Inflammatory macrophage treated with lipopolysaccharide for 1 hour (primary cell): ENCODE measurements at regions not wholly inside any gene's neighbourhood (a gene's known extent, or its start where the extent isn't known, plus 50 kb on each side); places are given as distances from the start of the nearest gene placed in this dataset.
"Not testable (repeated sequence)": the region's sequence is repeated elsewhere in the genome, so short reads cannot be mapped to it uniquely, and the experiment has no call there.

Source experiments
- DNase-seq, 2 donors: peaks; one replicate each; pipeline ENCODE4 v3.0.0-alpha.2; 2020 to 2022

GRCh38 chr2:208608122-208608835 is 201.7 kb downstream of the PTH2R start:
- no peak for DNase-seq

GRCh38 chr2:208609166-208609804 is 202.7 kb downstream of the PTH2R start:
- DNase-seq: no peak

- not testable (repeated sequence) for DNase-seq
Measured at GRCh38 chr2:208615675-208616074, 209.1 kb downstream of the PTH2R start.

DNA sequence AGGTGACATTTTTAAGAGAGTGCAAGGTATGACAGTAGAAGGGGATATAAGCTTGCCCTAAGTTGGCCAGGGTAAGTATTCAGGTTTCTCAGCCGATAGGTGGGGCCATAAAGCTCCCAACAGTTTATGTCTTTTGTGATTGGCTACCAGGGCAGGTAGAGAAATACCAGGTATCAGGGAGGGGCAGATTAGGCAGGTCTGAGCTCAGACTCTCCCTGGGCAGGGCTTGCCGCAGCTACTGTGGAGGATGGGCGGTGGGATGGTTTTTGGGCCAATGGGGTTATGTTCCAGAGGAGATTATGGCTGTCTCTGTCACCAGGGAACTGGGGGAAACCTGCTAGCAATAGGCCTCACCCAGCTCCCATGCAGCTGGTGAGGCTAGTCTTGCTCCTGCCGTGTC is 211.6 kb downstream of the PTH2R start:
- DNase-seq: no peak

DNA sequence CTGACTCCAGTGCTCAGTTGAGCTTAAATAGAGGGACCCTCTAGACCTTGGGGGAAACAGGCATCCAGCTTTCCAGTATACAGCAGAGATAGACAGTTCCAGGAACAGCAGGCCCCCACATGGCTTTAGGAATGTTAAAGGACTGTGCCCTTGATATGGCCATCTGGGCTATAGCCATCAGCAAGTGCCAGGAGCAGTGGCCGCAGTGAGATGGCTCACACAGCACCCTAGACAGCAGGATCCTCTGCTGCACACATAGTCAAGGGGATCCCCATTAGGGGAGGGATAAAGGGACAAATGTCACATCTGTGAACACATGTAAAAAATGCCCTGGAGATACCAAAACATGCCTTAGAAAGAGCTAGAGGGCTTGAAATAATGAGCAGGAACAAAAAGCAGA is 213.4 kb downstream of the PTH2R start:
- no peak for DNase-seq

DNA sequence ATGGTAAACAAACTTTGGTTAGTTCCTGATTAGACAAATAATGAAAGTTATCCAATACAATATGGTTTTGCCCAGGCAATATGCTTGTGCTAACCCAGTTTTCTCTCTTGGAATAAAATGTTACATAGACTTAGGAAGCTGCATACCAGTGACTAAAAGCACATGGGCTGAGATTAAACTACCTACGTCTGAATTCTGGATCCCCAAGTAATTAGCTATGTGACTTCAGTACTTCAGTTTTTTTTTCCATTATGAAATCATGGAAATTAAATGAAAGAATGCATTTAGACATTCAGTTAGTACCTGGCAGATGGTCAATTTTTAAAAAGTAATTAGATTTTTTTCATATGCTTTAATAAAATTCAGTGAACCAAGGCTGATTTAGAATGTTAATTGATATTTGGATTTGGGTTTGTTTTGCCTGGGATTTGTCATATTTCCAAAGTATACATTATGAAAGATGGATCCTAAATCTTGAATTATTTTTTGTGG is 213.9 kb downstream of the PTH2R start:
- DNase-seq: no peak

GRCh38 chr2:208627110-208627884 is 220.7 kb downstream of the PTH2R start:
- DNase-seq: no peak

GRCh38 chr2:208627916-208628315 is 221.3 kb downstream of the PTH2R start:
- no peak for DNase-seq

DNA sequence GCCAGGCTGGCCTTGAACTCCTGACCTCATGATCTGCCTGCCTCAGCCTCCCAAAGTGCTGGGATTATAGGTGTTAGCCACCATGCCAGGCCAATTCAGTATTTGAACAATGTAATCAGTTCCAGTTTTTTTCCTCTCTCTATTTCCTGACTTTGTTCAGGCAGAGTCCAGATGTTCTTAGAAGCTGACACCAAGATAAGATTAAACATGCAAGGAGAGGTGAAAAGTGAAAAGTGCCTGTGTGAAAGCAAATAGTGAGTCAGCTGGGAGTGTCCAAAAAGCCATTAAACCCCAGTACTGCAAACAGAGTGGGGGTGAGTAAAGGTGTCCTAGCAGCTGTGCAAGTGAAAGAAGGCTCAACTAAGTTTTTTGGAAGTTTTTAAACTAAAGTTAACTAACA is 231.5 kb downstream of the PTH2R start:
- no peak for DNase-seq

DNA sequence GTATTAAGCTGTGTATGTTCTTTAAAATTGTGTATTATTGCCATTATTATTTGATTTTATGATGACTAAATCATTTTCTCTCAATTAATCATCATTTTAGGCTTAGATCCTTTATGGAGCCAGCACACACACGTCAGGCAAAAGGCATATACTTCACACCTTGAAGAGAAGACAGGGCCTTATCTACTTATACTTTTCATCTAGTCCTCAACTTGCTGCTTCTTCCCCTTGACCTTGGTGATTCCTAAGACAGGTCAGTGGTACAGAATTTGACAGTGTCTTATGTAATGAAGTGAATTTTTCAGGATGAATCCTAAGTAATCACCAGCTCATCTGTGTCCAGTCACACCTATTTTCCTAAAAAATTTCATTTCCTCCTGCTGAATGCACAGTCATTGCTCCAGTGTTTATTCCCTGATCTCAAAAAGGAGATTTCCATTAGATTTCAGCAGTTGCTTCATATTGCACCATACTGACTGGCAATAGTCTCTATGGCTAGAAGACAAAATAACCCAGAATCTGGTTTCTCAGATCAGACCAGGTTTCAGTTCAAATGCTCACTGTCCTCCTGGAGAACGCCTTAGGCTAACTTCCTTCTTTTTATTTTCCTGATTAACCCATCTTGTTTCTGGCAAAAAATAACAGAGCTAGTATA is 235.7 kb downstream of the PTH2R start:
- no peak for DNase-seq

DNA sequence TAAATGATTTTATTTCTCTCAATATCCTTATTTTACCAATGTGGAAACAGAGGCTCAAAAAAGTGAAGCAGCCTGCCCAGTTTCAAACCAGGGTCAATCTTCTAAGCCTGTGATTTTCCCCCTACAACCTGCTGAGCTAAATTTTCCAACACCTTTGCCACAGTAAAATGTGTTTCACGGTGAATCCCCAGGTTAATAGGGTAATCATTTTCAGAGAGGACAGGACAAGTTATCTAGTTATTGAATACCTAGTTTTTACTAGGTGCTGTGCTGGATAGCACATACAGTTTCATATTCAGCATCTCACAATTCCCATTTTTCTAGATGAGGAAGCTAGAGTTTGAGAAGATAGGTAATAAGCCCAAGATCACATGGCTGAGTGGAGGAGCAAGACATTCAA is 236.6 kb downstream of the PTH2R start:
- no peak for DNase-seq

DNA sequence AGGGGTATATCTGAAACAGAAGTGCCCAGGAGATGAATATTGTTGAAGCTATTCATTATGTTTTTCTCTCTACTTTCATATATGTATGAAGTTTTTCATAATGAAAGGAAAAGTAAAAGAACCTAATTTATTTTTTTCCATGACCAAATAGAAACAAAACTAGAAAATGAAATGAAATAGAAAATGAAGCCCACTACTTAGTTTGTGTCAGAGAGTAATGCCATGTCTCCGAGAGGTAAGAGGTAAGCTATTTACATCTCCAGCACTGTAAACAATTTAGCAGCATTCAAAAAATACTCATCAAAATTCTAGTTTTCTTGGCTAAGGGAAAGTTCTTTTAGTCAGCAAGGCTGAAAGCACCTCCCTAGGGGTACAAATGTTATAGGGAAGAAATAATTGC is 238.6 kb downstream of the PTH2R start:
- no peak for DNase-seq

DNA sequence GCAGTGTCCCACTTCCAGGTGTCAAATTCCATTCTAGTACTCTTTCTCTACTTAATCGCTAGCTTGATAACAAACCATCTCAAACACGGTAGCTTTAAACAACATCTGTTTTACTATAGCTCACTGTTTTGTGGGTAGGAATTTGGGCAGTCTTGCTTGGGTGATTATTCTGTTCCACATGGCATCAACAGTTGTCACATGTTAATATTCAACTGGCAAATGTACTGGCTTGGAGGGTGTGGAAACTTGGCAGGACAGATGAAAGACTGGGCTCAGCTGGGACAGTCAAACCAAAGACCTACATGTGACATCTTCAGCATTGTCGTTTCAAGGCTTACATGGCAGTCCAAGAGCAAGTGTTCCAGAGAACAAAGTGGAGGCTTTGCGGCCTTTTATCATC is 241.8 kb downstream of the PTH2R start:
- DNase-seq: no peak

DNA sequence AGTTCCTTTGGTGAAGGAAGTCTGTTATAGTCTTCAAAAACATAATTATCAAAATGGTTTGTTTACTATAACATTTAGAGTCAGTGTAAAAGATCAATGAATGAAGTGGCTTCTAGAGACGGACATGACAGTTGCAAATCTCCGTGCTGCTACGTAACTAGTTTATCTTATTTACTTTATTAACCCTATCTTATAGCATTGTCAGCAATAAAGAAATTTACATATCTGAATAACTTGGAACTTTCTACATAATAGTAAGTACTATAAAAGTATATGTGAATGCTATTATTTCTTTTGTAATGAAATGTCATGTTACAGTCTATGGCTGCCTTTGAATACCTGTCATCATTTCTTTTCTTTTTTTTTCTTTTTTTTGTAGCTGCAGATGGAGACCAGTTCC is 246.8 kb downstream of the PTH2R start:
- DNase-seq: no peak

GRCh38 chr2:208654056-208654455 is 247.5 kb downstream of the PTH2R start:
- peak; percentile 26 to 40 for DNase-seq

DNA sequence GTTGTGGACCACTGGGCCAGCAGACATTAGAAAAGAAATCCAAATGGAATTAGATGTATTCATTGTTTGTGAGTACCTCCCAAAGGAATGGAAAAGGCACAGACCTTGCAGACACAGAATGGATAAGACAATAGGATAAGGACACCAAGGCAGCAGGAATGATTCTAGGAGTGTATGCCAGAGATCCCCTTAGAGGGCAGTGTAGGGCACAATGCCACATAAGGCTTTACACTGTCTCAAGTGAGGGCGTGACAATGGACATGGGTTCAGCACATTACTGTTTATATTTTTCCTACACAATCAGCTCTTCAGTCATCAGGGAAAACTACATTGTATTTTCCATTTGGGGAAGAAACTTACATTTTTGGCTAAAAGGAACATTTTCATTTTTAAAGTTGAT is 250.9 kb downstream of the PTH2R start:
- no peak for DNase-seq

- DNase-seq: no peak
Measured at GRCh38 chr2:208669394-208669793, 262.8 kb downstream of the PTH2R start.

DNA sequence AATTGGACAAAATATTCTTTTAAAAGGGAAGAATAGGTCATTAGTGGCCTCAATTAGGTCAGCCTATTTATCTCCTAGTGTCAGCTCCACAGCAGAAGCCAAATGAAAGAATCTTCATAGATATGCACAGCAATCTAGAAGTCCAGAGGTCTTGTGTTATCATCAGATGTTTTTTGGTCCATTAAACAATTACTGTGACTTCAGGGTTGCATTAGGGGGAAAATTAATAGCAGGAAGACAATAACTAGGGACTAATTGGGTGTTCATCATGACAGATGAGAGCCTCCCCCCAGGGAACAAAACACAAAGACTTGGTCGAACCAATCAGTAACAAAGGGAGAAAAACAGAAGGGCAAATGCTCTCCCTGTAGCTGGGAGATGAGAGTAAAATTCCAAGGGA is 264.7 kb downstream of the PTH2R start:
- no peak for DNase-seq

DNA sequence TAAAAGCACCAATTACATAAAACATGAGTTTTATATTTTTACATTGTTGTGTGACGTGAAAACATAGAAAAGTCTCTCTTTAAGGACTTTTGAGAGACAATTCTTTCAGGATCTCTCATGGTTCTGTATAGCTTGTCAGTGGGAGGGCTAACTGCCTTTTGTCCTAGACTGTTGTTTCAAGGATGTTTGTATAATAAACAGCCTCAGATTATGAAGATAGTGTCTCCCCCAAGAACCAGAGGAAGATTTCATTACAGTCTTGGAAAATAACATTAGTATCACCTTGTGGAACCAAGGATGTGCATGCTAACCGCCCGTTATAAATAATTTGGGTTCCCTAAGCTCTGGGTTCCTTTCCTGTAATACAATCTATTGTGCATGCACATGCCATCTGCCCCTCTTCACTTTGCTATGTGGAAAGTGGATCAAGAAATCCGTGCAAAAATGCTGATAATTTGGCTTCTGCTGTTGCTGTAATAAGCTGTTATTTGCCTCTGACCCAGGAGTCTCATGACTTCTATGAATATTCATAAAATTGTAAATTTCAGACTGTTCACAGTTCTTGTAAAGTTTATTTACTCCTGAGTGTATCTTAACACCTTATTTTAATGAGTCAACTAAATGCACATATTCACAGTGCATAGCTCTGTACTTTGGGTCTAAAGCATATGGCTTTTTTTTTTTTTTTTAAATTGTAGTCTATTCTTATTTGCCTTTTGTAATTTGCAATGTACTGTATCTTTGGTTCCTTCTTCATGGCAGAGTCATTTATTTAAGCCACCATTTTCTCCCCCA is 265.5 kb downstream of the PTH2R start:
- DNase-seq: no peak

DNA sequence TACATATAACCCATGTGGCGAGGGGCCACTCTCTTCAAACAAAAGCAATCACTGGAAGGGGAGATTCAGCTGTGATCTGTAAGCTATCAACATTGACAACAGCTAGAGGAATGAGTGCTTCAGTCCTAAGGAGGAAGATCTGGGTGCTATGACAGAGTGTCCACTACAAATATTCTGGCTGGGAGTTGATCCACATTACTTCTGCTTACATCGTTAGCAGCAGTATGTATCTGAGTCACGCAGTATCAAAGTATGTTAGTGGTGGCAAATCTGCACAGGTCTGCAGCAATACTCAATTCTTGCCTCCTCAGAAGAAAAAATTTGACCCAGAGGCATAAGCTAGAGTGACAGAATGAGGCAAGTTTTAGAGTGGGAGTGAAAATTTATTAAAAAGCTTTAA is 267.0 kb downstream of the PTH2R start:
- no peak for DNase-seq

DNA sequence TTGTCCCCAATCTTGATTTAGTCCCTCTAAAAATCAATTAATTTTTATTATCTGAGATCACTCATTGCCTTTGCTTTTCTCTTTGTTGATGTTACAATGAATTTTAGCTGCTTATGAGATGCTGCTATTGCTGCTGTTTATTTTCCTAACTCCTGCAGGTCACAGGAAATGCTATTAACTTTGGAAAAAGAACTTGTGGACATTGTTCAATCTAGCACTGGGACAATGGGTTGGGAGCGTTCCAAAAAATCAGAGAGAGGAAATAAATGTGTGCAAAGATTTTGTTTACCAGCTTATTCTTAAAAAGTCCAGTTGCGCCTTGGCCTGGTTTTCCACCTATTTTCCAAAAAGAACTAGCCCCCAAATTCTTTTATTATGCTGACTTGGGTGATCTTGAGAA is 268.3 kb downstream of the PTH2R start:
- no peak for DNase-seq

DNA sequence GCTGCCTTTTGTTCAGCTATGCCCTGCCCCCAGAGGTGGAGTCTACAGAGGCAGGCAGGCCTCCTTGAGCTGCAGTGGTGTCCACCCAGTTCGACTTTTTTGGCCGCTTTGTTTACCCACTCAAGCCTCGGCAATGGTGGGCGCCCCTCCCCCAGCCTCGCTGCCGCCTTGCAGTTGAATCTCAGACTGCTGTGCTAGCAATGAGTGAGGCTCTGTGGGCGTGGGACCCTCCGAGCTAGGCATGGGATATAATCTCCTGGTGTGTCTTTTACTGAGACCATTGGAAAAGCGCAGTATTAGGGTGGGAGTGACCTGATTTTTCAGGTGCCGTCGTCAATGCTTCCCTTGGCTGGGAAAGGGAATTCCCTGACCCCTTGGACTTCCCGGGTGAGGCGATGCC is 279.3 kb downstream of the PTH2R start:
- not testable (repeated sequence) for DNase-seq

GRCh38 chr2:208686665-208687064 is 280.1 kb downstream of the PTH2R start:
- DNase-seq: no peak
